ENCODE measurements at regions not wholly inside any gene's neighbourhood (a gene's known extent, or its start where the extent isn't known, plus 50 kb on each side); places are given as distances from the start of the nearest gene placed in this dataset.

- Histone ChIP-seq H3K4me3 (ENCODE audit: insufficient read depth, low read length, poor library complexity, severe bottlenecking) (no peak overlapping the region), H2AFZ (ENCODE audit: low read depth, low read length, severe bottlenecking) (no peak overlapping the region), H3K9me2 (replicated peaks; ENCODE audit: insufficient read depth, low read length) (no peaks in the 10 kb centered on the region), H3K9me3 (ENCODE audit: insufficient read depth, low read length) (no peaks in the 10 kb centered on the region), H3K79me2 (ENCODE audit: insufficient read depth, low read length) (no peaks in the 10 kb centered on the region), H3K27ac (ENCODE audit: low read depth, low read length) (no peak overlapping the region), H3K27me3 (ENCODE audit: low read length) (no peaks in the 10 kb centered on the region), H3K36me3 (ENCODE audit: low read length) (no peaks in the 10 kb centered on the region), H4K20me1 (ENCODE audit: low read depth, low read length) (no peaks in the 10 kb centered on the region), H3F3A (ENCODE audit: insufficient read depth) (no peaks in the 10 kb centered on the region), H3K9ac (ENCODE audit: low read length) (no peak overlapping the region), H3K4me2 (ENCODE audit: low read depth, low read length, poor library complexity, severe bottlenecking) (no peak overlapping the region)
- no peak for TF ChIP-seq CTCF (IDR thresholded peaks at IDR 0.05; ENCODE audit: insufficient read depth, low read length, poor library complexity, severe bottlenecking)
- no peak for TF ChIP-seq EZH2phosphoT487 (conservative IDR thresholded peaks at IDR 0.05; ENCODE audit: low read length)
These were observed 344.6 kb downstream of the CD83 start for GRCh38 chr6:14462135-14462534.

DNA sequence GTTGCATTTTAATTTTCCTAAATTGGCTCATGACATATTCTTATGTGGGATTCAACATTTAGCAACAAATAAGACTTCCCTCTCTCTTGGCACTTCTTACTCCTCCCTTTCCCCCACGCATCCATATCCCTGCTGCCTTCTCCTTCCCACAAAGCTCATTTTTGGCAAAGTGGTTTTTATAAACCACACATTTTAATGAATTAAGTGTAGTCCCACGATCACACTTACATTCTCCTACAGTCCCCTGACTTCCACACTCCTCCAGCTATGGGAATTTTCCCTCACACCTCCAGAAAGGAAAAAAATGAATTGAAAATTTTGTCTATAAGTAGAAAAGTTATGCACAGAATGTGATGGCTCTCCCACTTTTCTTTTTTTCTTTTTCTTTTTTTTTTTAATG is 345.0 kb downstream of the CD83 start:
- Histone ChIP-seq H3K4me3 (ENCODE audit: insufficient read depth, low read length, poor library complexity, severe bottlenecking) (no peak overlapping the region), H3K9me2 (replicated peaks; ENCODE audit: insufficient read depth, low read length) (no peaks in the 10 kb centered on the region)

GRCh38 chr6:14463110-14463509 is 345.5 kb downstream of the CD83 start:
- Histone ChIP-seq H4K20me1 (ENCODE audit: low read depth, low read length) (no peaks in the 10 kb centered on the region), H3K27ac (ENCODE audit: low read depth, low read length) (no peak overlapping the region), H2AFZ (ENCODE audit: low read depth, low read length, severe bottlenecking) (no peak overlapping the region), H3F3A (ENCODE audit: insufficient read depth) (no peaks in the 10 kb centered on the region), H3K4me3 (ENCODE audit: insufficient read depth, low read length, poor library complexity, severe bottlenecking) (no peak overlapping the region), H3K9ac (ENCODE audit: low read length) (no peak overlapping the region), H3K4me2 (ENCODE audit: low read depth, low read length, poor library complexity, severe bottlenecking) (no peak overlapping the region), H3K9me2 (replicated peaks; ENCODE audit: insufficient read depth, low read length) (no peaks in the 10 kb centered on the region), H3K9me3 (ENCODE audit: insufficient read depth, low read length) (no peaks in the 10 kb centered on the region), H3K79me2 (ENCODE audit: insufficient read depth, low read length) (no peaks in the 10 kb centered on the region), H3K27me3 (ENCODE audit: low read length) (no peaks in the 10 kb centered on the region), H3K36me3 (ENCODE audit: low read length) (no peaks in the 10 kb centered on the region)
- TF ChIP-seq EZH2phosphoT487 (conservative IDR thresholded peaks at IDR 0.05; ENCODE audit: low read length) (no peak), CTCF (IDR thresholded peaks at IDR 0.05; ENCODE audit: insufficient read depth, low read length, poor library complexity, severe bottlenecking) (no peak)

More for the DNA sequence above, 345.0 kb downstream of the CD83 start:
- H4K20me1 ChIP-seq (ENCODE audit: low read depth, low read length) = no peaks in the 10 kb centered on the region
- H2AFZ ChIP-seq (ENCODE audit: low read depth, low read length, severe bottlenecking) = no peak overlapping the region
- H3K27ac ChIP-seq (ENCODE audit: low read depth, low read length) = no peak overlapping the region
- H3K9ac ChIP-seq (ENCODE audit: low read length) = no peak overlapping the region
- no peaks in the 10 kb centered on the region for H3K9me3 ChIP-seq (ENCODE audit: insufficient read depth, low read length)
- no peak overlapping the region for H3K4me2 ChIP-seq (ENCODE audit: low read depth, low read length, poor library complexity, severe bottlenecking)
- H3F3A ChIP-seq (ENCODE audit: insufficient read depth) = no peaks in the 10 kb centered on the region
- no peaks in the 10 kb centered on the region for H3K27me3 ChIP-seq (ENCODE audit: low read length)
- TF ChIP-seq EZH2phosphoT487 (conservative IDR thresholded peaks at IDR 0.05; ENCODE audit: low read length) (no peak), CTCF (IDR thresholded peaks at IDR 0.05; ENCODE audit: insufficient read depth, low read length, poor library complexity, severe bottlenecking) (no peak)
- no peaks in the 10 kb centered on the region for H3K36me3 ChIP-seq (ENCODE audit: low read length)
- H3K79me2 ChIP-seq (ENCODE audit: insufficient read depth, low read length) = no peaks in the 10 kb centered on the region
